ENCODE measurements at regions not wholly inside any gene's neighbourhood (a gene's known extent, or its start where the extent isn't known, plus 50 kb on each side); places are given as distances from the start of the nearest gene placed in this dataset.

DNA sequence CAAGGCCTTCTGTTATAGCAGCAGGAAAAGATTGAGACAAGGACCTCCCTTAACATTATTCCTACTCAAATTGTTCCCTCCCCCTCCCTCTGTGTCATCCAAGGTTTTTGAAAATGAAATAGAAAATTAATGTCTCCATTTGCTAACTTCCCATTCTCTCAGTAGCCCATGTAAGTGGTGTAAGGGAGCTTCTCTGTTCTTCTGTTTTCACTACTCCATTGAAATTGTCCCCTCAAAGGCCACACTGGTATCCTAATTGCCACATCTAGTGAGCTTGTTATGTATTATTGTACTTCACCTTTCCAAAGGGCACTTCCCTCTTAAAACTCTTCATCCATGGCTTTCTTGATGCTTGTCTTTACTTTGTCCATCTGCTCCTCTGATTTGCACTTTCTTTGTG, 131.2 kb upstream of the PIK3R1 start:
- TF ChIP-seq, protein P1, sequence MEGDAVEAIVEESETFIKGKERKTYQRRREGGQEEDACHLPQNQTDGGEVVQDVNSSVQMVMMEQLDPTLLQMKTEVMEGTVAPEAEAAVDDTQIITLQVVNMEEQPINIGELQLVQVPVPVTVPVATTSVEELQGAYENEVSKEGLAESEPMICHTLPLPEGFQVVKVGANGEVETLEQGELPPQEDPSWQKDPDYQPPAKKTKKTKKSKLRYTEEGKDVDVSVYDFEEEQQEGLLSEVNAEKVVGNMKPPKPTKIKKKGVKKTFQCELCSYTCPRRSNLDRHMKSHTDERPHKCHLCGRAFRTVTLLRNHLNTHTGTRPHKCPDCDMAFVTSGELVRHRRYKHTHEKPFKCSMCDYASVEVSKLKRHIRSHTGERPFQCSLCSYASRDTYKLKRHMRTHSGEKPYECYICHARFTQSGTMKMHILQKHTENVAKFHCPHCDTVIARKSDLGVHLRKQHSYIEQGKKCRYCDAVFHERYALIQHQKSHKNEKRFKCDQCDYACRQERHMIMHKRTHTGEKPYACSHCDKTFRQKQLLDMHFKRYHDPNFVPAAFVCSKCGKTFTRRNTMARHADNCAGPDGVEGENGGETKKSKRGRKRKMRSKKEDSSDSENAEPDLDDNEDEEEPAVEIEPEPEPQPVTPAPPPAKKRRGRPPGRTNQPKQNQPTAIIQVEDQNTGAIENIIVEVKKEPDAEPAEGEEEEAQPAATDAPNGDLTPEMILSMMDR (optimal IDR thresholded peaks at IDR 0.05 in 1 of 3, IDR thresholded peaks at IDR 0.05 in 1 of 3, conservative IDR thresholded peaks at IDR 0.05 in 1 of 3; ENCODE audit: extremely low read depth in 1 of 3, insufficient read depth in 2 of 3, low read length in 3 of 3): no peak
- TF ChIP-seq EZH2 (IDR thresholded peaks at IDR 0.05; ENCODE audit: low read length): no peak
